HL-60/S4 treated with retinoic acid at 250 ng/mL for 4 days and 3 days (cell line): ENCODE measurements at regions not wholly inside any gene's neighbourhood (a gene's known extent, or its start where the extent isn't known, plus 50 kb on each side); places are given as distances from the start of the nearest gene placed in this dataset.

Experiments used
- in situ Hi-C: fragments of 300-500 bp; cut with MboI; formaldehyde crosslinking; loops from 2 replicates; pipeline ENCODE4 v1.7.0; 2022; ENCODE audit warnings: low sequenced_read_pairs

DNA sequence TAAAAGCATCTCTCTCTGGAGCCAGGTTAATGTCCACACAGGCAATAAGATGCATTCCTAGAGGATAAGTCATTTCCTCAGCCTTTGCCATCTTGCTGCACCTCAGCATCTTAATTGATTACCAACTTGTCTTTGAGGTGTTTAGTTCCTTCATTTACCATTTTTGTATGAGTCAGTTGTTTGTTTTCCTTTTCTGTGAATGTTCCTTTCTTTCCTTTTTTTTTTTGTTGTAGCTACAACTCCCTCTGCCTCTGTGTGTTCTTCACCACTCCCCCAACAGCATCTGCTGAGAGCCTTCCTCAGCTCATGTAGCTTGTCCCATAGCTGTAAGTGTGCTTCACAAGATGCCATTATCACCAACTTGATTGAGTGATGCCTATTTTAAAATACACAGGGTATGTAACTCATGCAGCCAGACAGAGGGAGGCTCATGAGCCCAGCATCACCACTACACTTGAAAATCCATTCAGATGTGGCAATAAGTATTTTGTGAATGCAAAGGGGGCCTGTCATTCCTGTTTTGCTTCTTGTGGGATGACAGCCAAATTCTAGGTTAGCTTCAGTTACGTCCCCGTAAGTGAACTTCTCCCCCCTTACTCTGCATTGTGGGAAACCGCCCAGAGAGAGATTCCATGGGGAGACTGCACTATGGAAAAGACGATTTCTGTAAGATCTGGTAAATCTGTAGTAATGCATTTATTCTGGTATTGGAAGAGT is 315.9 kb upstream of the ZEB2 start:
- in situ Hi-C loops, result no loop called here

GRCh38 chr2:144834998-144835633 is 315.2 kb upstream of the ZEB2 start:
- in situ Hi-C loops, result no loop called here

- in situ Hi-C loops, result no loop called here
These were observed 314.4 kb upstream of the ZEB2 start for GRCh38 chr2:144834363-144834762.

GRCh38 chr2:144833075-144833637 is 313.2 kb upstream of the ZEB2 start:
- in situ Hi-C loops, result no loop called here

DNA sequence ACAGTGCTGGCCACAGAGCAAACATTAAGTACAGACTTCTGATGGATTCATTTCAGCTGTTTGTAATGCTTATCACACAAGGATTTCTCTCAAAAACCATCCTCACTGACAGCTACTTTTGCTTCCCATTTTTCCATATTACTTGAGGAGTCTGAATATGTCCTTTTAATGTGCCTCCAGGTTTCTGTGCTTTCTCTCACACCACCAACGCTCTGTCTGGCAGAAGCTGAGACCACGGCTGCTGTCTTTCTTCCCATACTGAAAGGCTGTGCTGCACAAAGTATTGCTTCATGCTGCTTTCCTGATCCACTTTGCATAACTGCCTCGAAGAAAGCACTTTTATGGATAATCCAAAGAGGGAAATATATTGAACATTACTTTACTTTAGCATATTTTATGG is 312.1 kb upstream of the ZEB2 start:
- in situ Hi-C loops, result no loop called here

DNA sequence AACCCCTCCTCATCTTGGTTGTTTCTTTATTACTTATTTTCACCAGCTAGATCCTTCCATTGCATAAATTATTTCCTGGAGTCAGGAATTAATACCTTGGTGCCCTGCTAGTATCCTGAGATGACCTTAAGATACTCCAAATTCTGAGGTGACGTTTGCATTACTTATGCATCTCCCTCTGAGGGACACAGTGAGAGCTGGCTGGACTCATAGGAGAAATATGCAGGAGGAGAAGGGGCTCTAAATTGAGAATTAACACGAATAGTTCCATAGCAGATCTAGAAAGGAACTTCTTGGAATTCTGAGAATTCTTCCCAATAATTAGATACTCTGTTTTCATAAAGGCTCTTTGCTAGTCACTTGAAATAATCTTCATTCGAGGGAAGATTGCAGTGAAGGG is 310.6 kb upstream of the ZEB2 start:
- in situ Hi-C loops, result no loop called here

DNA sequence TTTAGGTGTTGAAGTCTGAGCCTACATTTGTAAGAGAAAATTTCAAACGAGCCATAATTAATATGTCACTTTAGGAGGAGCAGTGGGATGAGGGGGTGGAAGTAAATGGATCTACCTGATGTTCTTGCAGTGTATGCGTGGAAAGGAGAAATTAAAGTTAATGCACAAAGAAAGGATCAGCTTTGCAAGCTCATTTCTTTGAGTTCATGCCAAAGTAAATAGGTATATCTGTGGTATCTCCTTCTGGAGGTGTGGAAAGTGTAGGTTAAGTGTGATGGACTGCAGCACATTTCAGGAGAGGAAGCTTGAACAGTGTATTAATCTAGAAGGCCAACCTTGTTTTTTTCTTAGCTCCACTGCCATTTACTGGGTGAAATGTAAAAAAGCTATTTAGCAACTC is 307.5 kb upstream of the ZEB2 start:
- in situ Hi-C loops, result no loop called here

DNA sequence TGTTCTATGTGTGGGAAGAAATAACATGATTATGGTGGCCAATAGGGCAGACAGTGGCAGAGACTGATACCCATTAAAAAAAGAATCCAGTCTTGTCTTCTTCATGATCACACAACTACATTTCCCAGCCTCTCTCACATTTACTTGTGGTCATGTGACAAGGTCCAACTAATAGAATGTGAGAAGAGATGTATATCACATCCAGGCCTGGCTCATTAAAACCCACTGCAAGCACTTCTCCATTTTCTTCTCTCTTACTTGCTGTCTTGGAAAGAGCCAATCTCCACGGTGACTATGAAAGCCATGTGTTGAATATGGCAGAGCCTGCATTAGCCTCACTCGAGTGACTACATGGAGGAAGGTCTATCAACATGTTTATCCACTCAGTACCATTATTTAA is 306.2 kb upstream of the ZEB2 start:
- in situ Hi-C loops, result no loop called here

GRCh38 chr2:144825331-144826020 is 305.6 kb upstream of the ZEB2 start:
- in situ Hi-C loops, result no loop called here

- in situ Hi-C loops, result no loop called here
These were observed 304.6 kb upstream of the ZEB2 start for GRCh38 chr2:144824306-144825080.

GRCh38 chr2:144822966-144823365 is 303.0 kb upstream of the ZEB2 start:
- in situ Hi-C loops, result no loop called here

GRCh38 chr2:144812288-144812687 is 292.4 kb upstream of the ZEB2 start:
- in situ Hi-C loops, result no loop called here

- in situ Hi-C loops, result no loop called here
These were observed 281.8 kb upstream of the ZEB2 start for GRCh38 chr2:144801766-144802165.

- in situ Hi-C loops, result no loop called here
These were observed 281.4 kb upstream of the ZEB2 start for GRCh38 chr2:144801325-144801724.

DNA sequence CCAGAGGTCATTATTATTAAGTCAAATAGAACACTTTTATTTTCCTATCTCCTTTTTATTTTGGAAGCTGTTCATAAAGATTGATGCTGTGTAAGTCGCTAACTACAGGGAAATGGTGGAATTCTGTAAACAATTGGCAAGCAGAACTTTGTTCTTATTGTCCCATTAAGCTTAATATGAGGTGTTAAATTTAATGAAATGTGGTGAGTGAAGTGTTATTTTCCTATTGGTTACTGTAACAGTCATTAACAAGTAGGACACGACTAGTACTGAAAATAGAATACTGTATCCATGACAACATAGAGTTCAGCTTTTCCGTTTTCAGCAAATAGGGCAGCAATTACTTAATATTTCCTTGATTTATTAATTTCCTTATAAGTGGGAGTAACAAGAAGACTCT is 279.1 kb upstream of the ZEB2 start:
- in situ Hi-C loops, result no loop called here

DNA sequence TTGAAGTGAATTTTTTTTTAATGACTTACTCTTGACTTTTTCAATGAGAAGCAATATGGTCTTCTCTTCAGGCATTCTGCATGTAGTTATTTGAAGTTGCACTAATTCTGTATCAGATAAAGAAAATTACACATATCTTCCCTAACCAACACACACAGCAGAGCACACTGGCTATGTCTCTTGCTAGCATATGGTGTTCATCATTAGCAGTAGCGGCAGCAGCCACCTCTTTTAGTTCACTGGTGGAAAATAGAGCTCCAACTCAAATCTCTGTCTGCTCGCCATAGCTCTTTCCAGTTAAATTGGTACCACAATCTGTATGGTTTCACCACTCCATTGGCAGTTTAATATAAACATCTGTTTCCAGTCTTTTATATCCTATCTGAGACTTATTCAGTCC is 278.1 kb upstream of the ZEB2 start:
- in situ Hi-C loops, result no loop called here

DNA sequence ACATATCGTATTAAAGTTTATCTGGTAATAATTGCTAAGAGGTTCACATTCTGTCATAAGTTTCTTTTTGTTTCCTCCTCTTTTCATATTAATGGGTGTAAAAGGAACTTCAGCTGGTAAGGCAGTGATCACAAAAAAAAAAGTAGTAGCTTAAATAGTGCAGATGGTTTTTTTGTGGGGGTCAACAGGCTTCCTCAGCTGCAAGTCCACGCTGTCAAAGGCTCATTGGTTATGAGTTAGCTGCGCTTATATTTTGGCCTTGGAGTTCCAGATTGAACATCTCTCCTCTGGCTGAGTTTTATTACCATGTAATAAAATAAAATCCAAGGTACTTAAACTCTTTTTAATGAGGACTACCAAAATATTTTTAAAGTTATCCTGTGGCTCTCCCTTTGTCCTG is 277.0 kb upstream of the ZEB2 start:
- in situ Hi-C loops, result no loop called here

DNA sequence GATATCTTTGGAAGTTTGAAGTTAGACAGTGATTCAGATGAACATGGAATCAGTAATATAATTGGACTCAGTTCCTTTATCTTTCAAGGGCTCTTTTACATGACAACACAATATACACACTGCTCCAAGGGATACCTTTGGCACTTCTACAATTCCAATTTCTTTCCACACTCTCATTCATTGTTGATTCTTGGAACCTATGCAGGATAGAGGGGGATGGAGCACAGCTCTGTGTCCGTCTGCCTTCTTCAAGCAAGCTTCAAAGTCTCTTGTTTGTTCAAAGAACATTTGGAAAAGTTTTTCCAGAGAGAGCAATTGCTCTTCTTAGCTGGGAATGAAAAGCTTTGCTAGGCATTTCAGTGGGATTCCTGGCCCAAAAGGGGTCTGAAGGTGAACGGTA is 276.2 kb upstream of the ZEB2 start:
- in situ Hi-C loops, result no loop called here

- in situ Hi-C loops, result no loop called here
These were observed 265.3 kb upstream of the ZEB2 start for GRCh38 chr2:144785253-144785652.

DNA sequence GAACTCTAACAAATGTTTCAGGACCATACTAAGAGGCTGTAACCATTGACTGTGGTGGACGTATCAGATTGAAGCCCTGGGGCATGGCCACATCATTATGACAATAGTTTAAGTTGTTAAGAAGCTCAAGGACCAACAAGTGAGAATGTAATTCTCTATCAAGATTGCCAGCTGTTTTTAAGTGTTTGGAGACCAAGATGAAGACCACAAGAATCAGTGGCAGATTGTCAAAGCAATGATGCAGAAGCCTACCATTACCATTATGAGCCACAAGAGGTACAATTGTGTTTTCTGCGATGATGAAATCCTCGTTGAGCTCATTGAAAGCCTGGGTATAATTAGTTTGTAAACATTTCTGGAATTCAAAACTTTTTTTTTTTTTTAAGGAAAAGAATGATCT is 261.1 kb upstream of the ZEB2 start:
- in situ Hi-C loops, result no loop called here

DNA sequence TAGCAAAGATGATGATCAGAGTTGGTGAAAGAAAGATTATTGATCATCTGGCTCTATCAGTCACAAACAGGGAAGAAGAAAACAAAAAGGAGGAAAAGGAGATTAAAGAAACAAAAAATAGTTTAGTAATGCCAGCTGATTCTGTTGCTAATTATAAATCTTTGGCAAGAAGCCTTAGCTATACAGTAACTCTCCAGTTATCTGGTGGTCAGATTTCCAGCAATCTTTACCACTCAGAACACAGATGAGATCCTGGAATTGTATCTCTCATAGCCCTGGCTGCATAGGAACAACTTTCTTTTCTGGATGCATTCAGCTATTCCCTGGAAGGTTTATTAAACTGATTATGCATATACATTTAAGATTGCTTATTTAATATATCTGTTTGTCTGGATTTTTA is 256.8 kb upstream of the ZEB2 start:
- in situ Hi-C loops, result no loop called here
